K562 (cell line): ENCODE measurements at regions not wholly inside any gene's neighbourhood (a gene's known extent, or its start where the extent isn't known, plus 50 kb on each side); places are given as distances from the start of the nearest gene placed in this dataset.

Experiments used
- ARHGAP35 ChIP-seq: fragments of 450-650 bp; IDR thresholded peaks from 2 replicates; pipeline ENCODE4 v1.6.1; 2018; ENCODE audit not compliant: partially characterized antibody
- ARID1B ChIP-seq: fragments of 450-650 bp; IDR thresholded peaks from 2 replicates; pipeline ENCODE4 v1.6.1; 2016; ENCODE audit warnings: antibody characterized with exemption, mild to moderate bottlenecking, inconsistent platforms
- BDP1 ChIP-seq: IDR thresholded peaks from 3 replicates; pipeline ENCODE4 v1.6.1; 2011; ENCODE audit not compliant: insufficient read length, insufficient read depth
- BRF2 ChIP-seq: IDR thresholded peaks from 3 replicates; pipeline ENCODE4 v1.6.1; 2011; ENCODE audit warnings: borderline replicate concordance, mild to moderate bottlenecking; ENCODE audit not compliant: insufficient read length, insufficient read depth
- DIDO1 ChIP-seq: fragments of 450-650 bp; IDR thresholded peaks from 2 replicates; pipeline ENCODE4 v1.6.1; 2016; ENCODE audit warnings: low read depth, missing biosample characterization, missing genetic modification characterization
- E2F3 ChIP-seq: fragments of 250-450 bp; sonication (Bioruptor Pico); IDR thresholded peaks from 2 replicates; pipeline ENCODE4 v1.4.0; 2020; ENCODE audit warnings: mild to moderate bottlenecking
- EZH2 ChIP-seq: IDR thresholded peaks from 2 replicates; pipeline ENCODE4 v1.6.1; 2012; ENCODE audit warnings: low read depth, mild to moderate bottlenecking, inconsistent platforms, low read length, borderline replicate concordance
- HDAC6 ChIP-seq: IDR thresholded peaks from 2 replicates; pipeline ENCODE4 v1.6.1; 2012; ENCODE audit warnings: low read depth, mild to moderate bottlenecking, control low read depth, inconsistent platforms, low read length, moderate library complexity
- HIVEP1 ChIP-seq: fragments of 250-450 bp; sonication (Bioruptor Pico); IDR thresholded peaks from 2 replicates; pipeline ENCODE4 v1.4.0; 2020; ENCODE audit warnings: mild to moderate bottlenecking
- HSF4 ChIP-seq: fragments of 250-450 bp; sonication (Bioruptor Pico); IDR thresholded peaks from 2 replicates; pipeline ENCODE4 v2.1.2; 2022; ENCODE audit warnings: mild to moderate bottlenecking, moderate library complexity, borderline replicate concordance
- LARP7 ChIP-seq: fragments of 450-650 bp; IDR thresholded peaks from 2 replicates; pipeline ENCODE4 v1.6.1; 2016
- MAFF ChIP-seq: IDR thresholded peaks from 2 replicates; pipeline ENCODE4 v1.6.1; 2012; ENCODE audit warnings: low read length, improper control_type of control experiment
- MTA1 ChIP-seq: fragments of 450-650 bp; IDR thresholded peaks from 2 replicates; pipeline ENCODE4 v1.6.1; 2017; ENCODE audit warnings: borderline replicate concordance
- PCBP2 ChIP-seq: fragments of 200-400 bp; formaldehyde crosslinking; IDR thresholded peaks from 2 replicates; pipeline ENCODE4 v1.6.1; 2018; ENCODE audit warnings: low read length, low read depth, mild to moderate bottlenecking, moderate library complexity; ENCODE audit not compliant: poor library complexity, severe bottlenecking
- POLR2AphosphoS2 ChIP-seq: IDR thresholded peaks from 2 replicates; pipeline ENCODE4 v1.6.1; 2012; ENCODE audit warnings: low read length, improper control_type of control experiment
- RB1 ChIP-seq: fragments of 450-650 bp; IDR thresholded peaks from 2 replicates; pipeline ENCODE4 v1.6.1; 2017; ENCODE audit warnings: low read depth, mild to moderate bottlenecking
- RBM39 ChIP-seq: fragments of 200-400 bp; formaldehyde crosslinking; optimal IDR thresholded peaks from 2 replicates; pipeline ENCODE3; 2018; ENCODE audit warnings: low read depth, low read length
- SAFB ChIP-seq: fragments of 200-400 bp; formaldehyde crosslinking; IDR thresholded peaks from 2 replicates; pipeline ENCODE4 v1.6.1; 2017; ENCODE audit warnings: low read depth, low read length, borderline replicate concordance
- SMAD1 ChIP-seq: fragments of 150-350 bp; IDR thresholded peaks from 2 replicates; pipeline ENCODE4 v1.6.1; 2014; ENCODE audit warnings: low read length, low read depth; ENCODE audit not compliant: partially characterized antibody
- SMAD3 ChIP-seq: fragments of 450-650 bp; formaldehyde crosslinking; conservative IDR thresholded peaks from 2 replicates; pipeline ENCODE4 v1.4.0; 2020; ENCODE audit warnings: mild to moderate bottlenecking
- TARDBP ChIP-seq: fragments of 450-650 bp; IDR thresholded peaks from 2 replicates; pipeline ENCODE4 v1.6.1; 2016
- TCF7L2 ChIP-seq: fragments of 150-350 bp; IDR thresholded peaks from 2 replicates; pipeline ENCODE4 v1.6.1; 2016; ENCODE audit warnings: low read depth, mild to moderate bottlenecking, low read length, moderate library complexity
- XRCC3 ChIP-seq: fragments of 450-650 bp; IDR thresholded peaks from 2 replicates; pipeline ENCODE4 v1.6.1; 2017; ENCODE audit warnings: mild to moderate bottlenecking, moderate library complexity
- ZBTB43 ChIP-seq: sonication (generic); formaldehyde crosslinking; IDR thresholded peaks from 2 replicates; pipeline ENCODE4 v1.8.0; 2023; ENCODE audit warnings: mild to moderate bottlenecking, missing genetic modification reagents
- ZNF143 ChIP-seq: sonication (generic); formaldehyde crosslinking; IDR thresholded peaks from 2 replicates; pipeline ENCODE4 v1.9.0; 2022; ENCODE audit warnings: mild to moderate bottlenecking, missing genetic modification reagents
- ZNF280B ChIP-seq: fragments of 250-450 bp; sonication (Bioruptor Pico); IDR thresholded peaks from 2 replicates; pipeline ENCODE4 v1.5.1; 2021; ENCODE audit warnings: mild to moderate bottlenecking
- ZNF764 ChIP-seq: fragments of 250-450 bp; sonication (Bioruptor Pico); IDR thresholded peaks from 2 replicates; pipeline ENCODE4 v1.4.0; 2020; ENCODE audit warnings: low read depth, mild to moderate bottlenecking, moderate library complexity
- ZNF778 ChIP-seq: fragments of 450-650 bp; formaldehyde crosslinking; IDR thresholded peaks from 2 replicates; pipeline ENCODE4 v1.4.0; 2020; ENCODE audit warnings: mild to moderate bottlenecking, moderate library complexity
- ZNF785 ChIP-seq: fragments of 250-450 bp; sonication (Bioruptor Pico); IDR thresholded peaks from 2 replicates; pipeline ENCODE4 v1.4.0; 2020; ENCODE audit warnings: mild to moderate bottlenecking

GRCh38 chr1:90850898-90851710, 134.0 kb upstream of the BARHL2 start (continued):
- TF ChIP-seq HSF4 (CRISPR knock-in tag) (no peak), SMAD3 (CRISPR knock-in tag) (no peak), ARID1B (0 out of 2 replicates have a peak, but pooled peaks have one; percentile 34), SMAD1 (no peak), MTA1 (no peak), XRCC3 (no peak), BDP1 (no peak), TARDBP (peak; percentile 75; the same call in 1 of the 2 replicates), EZH2 (no peak), ZNF280B (CRISPR knock-in tag) (no peak), RBM39 (no peak), HIVEP1 (CRISPR knock-in tag) (no peak), HDAC6 (0 out of 2 replicates have a peak, but pooled peaks have one; percentile 15), ZNF143 (CRISPR knock-in tag) (no peak; the same call in 1 of the 2 replicates), ZBTB43 (no peak), ZNF764 (CRISPR knock-in tag) (no peak), ARHGAP35 (no peak), BRF2 (no peak), RB1 (peak; percentile 89), E2F3 (CRISPR knock-in tag) (no peak), TCF7L2 (no peak), MAFF (no peak), SAFB (peak; percentile 87), ZNF778 (CRISPR knock-in tag) (no peak), LARP7 (no peak), PCBP2 (no peak), ZNF785 (no peak), DIDO1 (tag) (no peak), POLR2AphosphoS2 (no peak)
